Trophoblast cell (in vitro differentiated cells and primary cell): ENCODE measurements at regions not wholly inside any gene's neighbourhood (a gene's known extent, or its start where the extent isn't known, plus 50 kb on each side); places are given as distances from the start of the nearest gene placed in this dataset.

ENCODE experiments used
- DNase-seq, 2 donors: peaks; one replicate each; pipeline ENCODE4 v3.0.0-alpha.2; 2016
- H2AFZ ChIP-seq: 2 replicates; pipeline ENCODE4 v1.6.1; 2013; ENCODE audit warnings: low read length, moderate library complexity, mild to moderate bottlenecking; ENCODE audit not compliant: insufficient read depth, poor library complexity
- H2AK5ac ChIP-seq: 2 replicates; pipeline ENCODE4 v1.6.1; 2013; ENCODE audit warnings: mild to moderate bottlenecking, low read length
- H2BK120ac ChIP-seq: 2 replicates; pipeline ENCODE4 v1.6.1; 2013; ENCODE audit warnings: low read length, mild to moderate bottlenecking, moderate library complexity; ENCODE audit not compliant: insufficient read depth, poor library complexity
- H2BK12ac ChIP-seq: 2 replicates; pipeline ENCODE4 v1.6.1; 2013; ENCODE audit warnings: mild to moderate bottlenecking, low read length, moderate library complexity
- H2BK5ac ChIP-seq: 2 replicates; pipeline ENCODE4 v1.6.1; 2013; ENCODE audit warnings: low read length, low read depth, moderate library complexity, mild to moderate bottlenecking; ENCODE audit not compliant: poor library complexity
- H3K14ac ChIP-seq: 2 replicates; pipeline ENCODE4 v1.6.1; 2013; ENCODE audit warnings: mild to moderate bottlenecking, low read length
- H3K18ac ChIP-seq: 2 replicates; pipeline ENCODE4 v1.6.1; 2013; ENCODE audit warnings: mild to moderate bottlenecking, low read length
- H3K23ac ChIP-seq: 2 replicates; pipeline ENCODE4 v1.6.1; 2013; ENCODE audit warnings: low read length
- H3K27ac ChIP-seq: 2 replicates; pipeline ENCODE4 v1.5.1; 2013; ENCODE audit warnings: low read depth, mild to moderate bottlenecking, inconsistent platforms, low read length, moderate library complexity
- H3K27me3 ChIP-seq: 2 replicates; pipeline ENCODE4 v1.6.1; 2013; ENCODE audit warnings: inconsistent platforms, mild to moderate bottlenecking, low read length, moderate library complexity; ENCODE audit not compliant: insufficient read depth
- H3K36me3 ChIP-seq, 2 experiments: 1 replicate in 1 of 2; 2 replicates in 1 of 2; pipeline ENCODE4 v1.6.1; 2013; ENCODE audit warnings: low read length in 2 of 2, mild to moderate bottlenecking in 2 of 2, moderate library complexity in 1 of 2; ENCODE audit not compliant: insufficient read depth in 2 of 2, control insufficient read depth in 1 of 2
- H3K4ac ChIP-seq: 2 replicates; pipeline ENCODE4 v1.6.1; 2013; ENCODE audit warnings: low read depth, mild to moderate bottlenecking, low read length, moderate library complexity
- H3K4me1 ChIP-seq, 2 experiments: 1 replicate in 1 of 2; 2 replicates in 1 of 2; pipeline ENCODE4 v1.6.1; 2013; ENCODE audit warnings: low read length in 2 of 2, mild to moderate bottlenecking in 2 of 2, moderate library complexity in 1 of 2; ENCODE audit not compliant: insufficient read depth in 2 of 2, control insufficient read depth in 1 of 2
- H3K4me2 ChIP-seq: 2 replicates; pipeline ENCODE4 v1.6.1; 2013; ENCODE audit warnings: inconsistent platforms, mild to moderate bottlenecking, low read length, moderate library complexity
- H3K4me3 ChIP-seq: 2 replicates; pipeline ENCODE4 v1.5.1; 2013; ENCODE audit warnings: mild to moderate bottlenecking, low read depth, low read length, inconsistent platforms
- H3K79me1 ChIP-seq: one replicate; pipeline ENCODE4 v1.6.1; 2013; ENCODE audit warnings: low read length
- H3K79me2 ChIP-seq: 2 replicates; pipeline ENCODE4 v1.6.1; 2013; ENCODE audit warnings: low read length, mild to moderate bottlenecking; ENCODE audit not compliant: control insufficient read depth, insufficient read depth, poor library complexity
- H3K9ac ChIP-seq: 2 replicates; pipeline ENCODE4 v1.6.1; 2013; ENCODE audit warnings: mild to moderate bottlenecking, low read length
- H3K9me3 ChIP-seq: 2 replicates; pipeline ENCODE4 v1.6.1; 2013; ENCODE audit warnings: low read depth, mild to moderate bottlenecking, control low read depth, inconsistent platforms, low read length; ENCODE audit not compliant: insufficient read depth
- H4K12ac ChIP-seq: 2 replicates; pipeline ENCODE4 v1.6.1; 2013; ENCODE audit warnings: low read depth, mild to moderate bottlenecking, low read length, moderate library complexity
- H4K8ac ChIP-seq: 2 replicates; pipeline ENCODE4 v1.6.1; 2013; ENCODE audit warnings: low read depth, mild to moderate bottlenecking, low read length, moderate library complexity
- H4K91ac ChIP-seq: one replicate; pipeline ENCODE4 v1.6.1; 2013; ENCODE audit warnings: low read depth, mild to moderate bottlenecking, low read length, moderate library complexity
- WGBS: extraction: QIAGEN DNeasy Blood & Tissue Kit; methylation state at CpG from one replicate; pipeline ENCODE4 v1.1.7; 2013; ENCODE audit warnings: missing lambda C conversion rate; ENCODE audit not compliant: insufficient read length, insufficient coverage; ENCODE audit errors: extremely low coverage; 5-methylcytosine and 5-hydroxymethylcytosine counted together

DNA sequence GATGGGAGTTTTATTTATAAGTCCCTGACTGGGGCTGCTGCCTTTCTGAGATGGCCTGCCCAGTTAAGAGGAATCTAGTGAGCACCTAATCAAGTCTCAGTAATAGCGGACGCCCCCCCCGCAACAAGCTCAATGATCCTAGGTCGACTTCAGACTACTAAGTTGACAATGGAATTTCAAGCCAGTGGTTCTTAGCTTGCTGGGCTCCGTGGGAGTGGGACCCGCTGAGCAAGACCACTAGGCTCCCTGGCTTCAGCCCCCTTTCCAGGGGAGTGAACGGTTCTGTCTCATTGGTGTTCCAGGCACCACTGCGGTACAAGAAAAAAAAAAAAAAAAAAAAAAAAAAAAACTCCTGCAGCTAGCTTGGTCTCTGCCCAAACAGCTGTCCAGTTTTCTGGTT is 156.8 kb upstream of the CARD18 start:
- H4K12ac ChIP-seq = no peak overlapping the region
- H3K18ac ChIP-seq = no peak overlapping the region
- no peak overlapping the region for H3K4ac ChIP-seq
- no peak overlapping the region for H3K23ac ChIP-seq
- H2AFZ ChIP-seq = no peak overlapping the region
- no peak overlapping the region for H2BK5ac ChIP-seq
- DNase-seq = no peak
- no CpG with 5 or more reads among the region's 8 CpGs for WGBS
- H3K79me2 ChIP-seq = no peaks in the 10 kb centered on the region
- H3K27ac ChIP-seq = no peak overlapping the region
- H4K91ac ChIP-seq = no peak overlapping the region
- no peaks in the 10 kb centered on the region for H3K4me1 ChIP-seq
- no peak overlapping the region for H3K4me2 ChIP-seq
- no peak overlapping the region for H2BK12ac ChIP-seq
- H3K14ac ChIP-seq = no peak overlapping the region
- no peaks in the 10 kb centered on the region for H3K9me3 ChIP-seq
- no peaks in the 10 kb centered on the region for H3K36me3 ChIP-seq
- no peak overlapping the region for H3K9ac ChIP-seq
- H3K27me3 ChIP-seq = no peaks in the 10 kb centered on the region
- H2AK5ac ChIP-seq = no peak overlapping the region
- no peak overlapping the region for H2BK120ac ChIP-seq
- H4K8ac ChIP-seq = no peak overlapping the region
- H3K4me3 ChIP-seq = no peak overlapping the region
- H3K79me1 ChIP-seq = no peaks in the 10 kb centered on the region

DNA sequence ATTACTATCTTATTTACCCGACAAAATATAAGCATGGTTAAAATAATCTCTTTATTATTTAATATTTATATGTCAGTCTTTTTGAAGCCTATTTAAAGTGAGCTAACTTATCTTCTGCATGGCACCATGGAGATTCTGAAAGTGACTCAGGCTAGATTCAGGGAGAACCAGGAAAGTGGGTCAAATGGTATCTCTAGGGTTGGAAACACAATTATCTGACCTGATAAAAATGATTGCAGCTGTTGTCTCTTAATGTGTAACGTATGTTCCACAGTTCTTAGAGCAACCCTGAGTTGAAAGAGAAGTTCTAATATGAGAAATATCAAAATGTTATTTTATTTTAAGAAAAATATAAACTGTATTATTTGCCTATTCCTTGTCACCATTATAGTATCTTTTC is 143.1 kb upstream of the CARD18 start:
- no peak overlapping the region for H3K4me2 ChIP-seq
- H4K8ac ChIP-seq = no peak overlapping the region
- H3K27me3 ChIP-seq = no peaks in the 10 kb centered on the region
- no peaks in the 10 kb centered on the region for H3K79me1 ChIP-seq
- WGBS = no CpG with 5 or more reads among the region's 2 CpGs
- no peak overlapping the region for H2AK5ac ChIP-seq
- H3K4me1 ChIP-seq = no peaks in the 10 kb centered on the region
- H3K4me3 ChIP-seq = no peak overlapping the region
- H3K23ac ChIP-seq = no peak overlapping the region
- no peaks in the 10 kb centered on the region for H3K79me2 ChIP-seq
- H3K9me3 ChIP-seq = no peaks in the 10 kb centered on the region
- no peak overlapping the region for H3K27ac ChIP-seq
- no peak overlapping the region for H3K14ac ChIP-seq
- H3K4ac ChIP-seq = no peak overlapping the region
- no peak overlapping the region for H4K12ac ChIP-seq
- no peak overlapping the region for H3K9ac ChIP-seq
- H4K91ac ChIP-seq = no peak overlapping the region
- no peak overlapping the region for H3K18ac ChIP-seq
- no peaks in the 10 kb centered on the region for H3K36me3 ChIP-seq
- H2BK12ac ChIP-seq = no peak overlapping the region
- no peak overlapping the region for H2AFZ ChIP-seq
- H2BK5ac ChIP-seq = no peak overlapping the region
- no peak overlapping the region for H2BK120ac ChIP-seq
- DNase-seq = no peak

DNA sequence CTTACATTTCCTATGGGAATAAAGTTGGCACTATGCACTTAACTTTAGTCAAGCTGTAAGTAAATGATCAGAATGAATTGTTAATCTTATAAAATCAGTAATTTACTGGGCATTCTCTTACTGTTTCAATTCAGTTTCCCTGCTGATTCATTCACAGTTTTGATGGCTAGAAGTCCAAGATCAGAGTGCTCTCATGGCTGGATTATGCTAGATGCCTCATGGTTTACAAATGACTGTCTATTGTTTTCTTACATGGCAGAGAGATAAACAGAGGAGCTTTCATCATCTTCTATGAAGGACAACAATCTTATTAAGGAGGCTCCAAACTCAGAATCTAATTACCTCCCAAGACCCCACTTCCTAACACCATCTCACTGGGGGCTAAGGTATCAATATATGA is 135.1 kb upstream of the CARD18 start:
- no peak overlapping the region for H4K91ac ChIP-seq
- no peak overlapping the region for H4K12ac ChIP-seq
- H3K27ac ChIP-seq = no peak overlapping the region
- H2BK12ac ChIP-seq = no peak overlapping the region
- H3K27me3 ChIP-seq = no peaks in the 10 kb centered on the region
- no peak overlapping the region for H2BK120ac ChIP-seq
- H3K79me2 ChIP-seq = no peaks in the 10 kb centered on the region
- DNase-seq = no peak
- H2AK5ac ChIP-seq = no peak overlapping the region
- H3K4me2 ChIP-seq = no peak overlapping the region
- no peak overlapping the region for H4K8ac ChIP-seq
- H3K79me1 ChIP-seq = no peaks in the 10 kb centered on the region
- no peak overlapping the region for H2AFZ ChIP-seq
- no peak overlapping the region for H3K9ac ChIP-seq
- H2BK5ac ChIP-seq = no peak overlapping the region
- no peaks in the 10 kb centered on the region for H3K4me1 ChIP-seq
- H3K4me3 ChIP-seq = no peak overlapping the region
- no peaks in the 10 kb centered on the region for H3K36me3 ChIP-seq
- H3K18ac ChIP-seq = no peak overlapping the region
- H3K23ac ChIP-seq = no peak overlapping the region
- H3K9me3 ChIP-seq = no peaks in the 10 kb centered on the region
- no peak overlapping the region for H3K14ac ChIP-seq
- no peak overlapping the region for H3K4ac ChIP-seq

DNA sequence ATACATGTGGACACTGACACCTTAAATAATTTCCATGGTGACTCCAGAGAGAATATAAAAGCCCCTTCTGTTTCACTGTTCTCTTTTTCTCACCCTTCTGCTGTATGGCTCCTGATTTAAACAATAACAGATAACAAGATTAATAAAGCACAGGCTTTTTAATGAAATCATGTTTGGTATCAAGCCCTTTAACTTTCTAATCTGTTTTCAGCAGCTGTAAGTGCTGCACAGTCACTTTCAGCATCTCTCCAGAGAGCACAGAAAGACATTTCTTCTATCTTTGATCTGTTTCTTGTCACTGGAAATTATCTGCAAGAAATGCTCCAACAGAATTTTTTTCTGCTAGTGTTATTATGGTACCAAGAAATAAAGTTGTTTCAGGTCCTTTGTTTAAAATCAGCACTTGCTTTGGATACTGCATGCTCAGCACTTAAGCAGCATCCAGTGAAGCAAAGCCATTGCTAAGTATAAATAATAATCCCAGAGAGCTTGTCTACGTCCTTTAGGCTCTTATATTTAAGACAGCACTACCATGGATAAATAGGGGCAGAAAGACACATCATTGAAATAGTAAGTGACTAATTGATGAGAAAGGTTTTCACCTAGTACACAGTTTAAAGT is 134.2 kb upstream of the CARD18 start:
- H4K12ac ChIP-seq = no peak overlapping the region
- no CpG with 5 or more reads among the region's 1 CpG for WGBS

More for the DNA sequence above, 134.2 kb upstream of the CARD18 start:
- no peak overlapping the region for H3K4ac ChIP-seq
- H4K91ac ChIP-seq = no peak overlapping the region
- no peak overlapping the region for H3K23ac ChIP-seq
- H3K4me3 ChIP-seq = no peak overlapping the region
- no peak overlapping the region for H3K18ac ChIP-seq
- H3K27ac ChIP-seq = no peak overlapping the region
- H2BK12ac ChIP-seq = no peak overlapping the region
- H2BK5ac ChIP-seq = no peak overlapping the region
- no peak overlapping the region for H4K8ac ChIP-seq
- no peak overlapping the region for H3K4me2 ChIP-seq
- no peaks in the 10 kb centered on the region for H3K79me1 ChIP-seq
- H2BK120ac ChIP-seq = no peak overlapping the region
- no peak overlapping the region for H2AFZ ChIP-seq
- H3K36me3 ChIP-seq = no peaks in the 10 kb centered on the region
- no peaks in the 10 kb centered on the region for H3K27me3 ChIP-seq
- no peaks in the 10 kb centered on the region for H3K4me1 ChIP-seq
- no peaks in the 10 kb centered on the region for H3K79me2 ChIP-seq
- H3K9me3 ChIP-seq = no peaks in the 10 kb centered on the region
- no peak for DNase-seq
- H3K14ac ChIP-seq = no peak overlapping the region
- H3K9ac ChIP-seq = no peak overlapping the region
- no peak overlapping the region for H2AK5ac ChIP-seq
